HepG2 (cell line): ENCODE measurements at regions not wholly inside any gene's neighbourhood (a gene's known extent, or its start where the extent isn't known, plus 50 kb on each side); places are given as distances from the start of the nearest gene placed in this dataset.
A peak's percentile ranks its signal among the peaks of the same experiment; 100 is the strongest.

Experiments
- CREB1 ChIP-seq, 2 experiments: fragments of 450-650 bp in 1 of 2; IDR thresholded peaks; 2 replicates each; pipeline ENCODE4 v1.6.1; 2016 to 2017; ENCODE audit warnings: control low read depth in 1 of 2, mild to moderate bottlenecking in 1 of 2, missing compliant biosample characterization in 1 of 2, missing genetic modification characterization in 1 of 2
- EEA1 ChIP-seq: sonication (generic); formaldehyde crosslinking; IDR thresholded peaks from 2 replicates; pipeline ENCODE4 v1.5.1; 2020; ENCODE audit warnings: mild to moderate bottlenecking, missing genetic modification reagents, borderline replicate concordance
- FOSL1 ChIP-seq: sonication (generic); formaldehyde crosslinking; IDR thresholded peaks from 2 replicates; pipeline ENCODE4 v1.9.0; 2021; ENCODE audit warnings: missing genetic modification reagents, borderline replicate concordance
- GATAD2A ChIP-seq: IDR thresholded peaks from 2 replicates; pipeline ENCODE4 v1.6.1; 2016
- HNF4G ChIP-seq, 2 experiments: sonication (generic) in 1 of 2; formaldehyde crosslinking in 1 of 2; IDR thresholded peaks; 2 replicates each; pipeline versions ENCODE4 v1.4.0 to v1.6.1; 2011 to 2020; ENCODE audit warnings: borderline replicate concordance in 2 of 2, low read depth in 2 of 2, mild to moderate bottlenecking in 2 of 2, low read length in 1 of 2, missing genetic modification reagents in 1 of 2, moderate library complexity in 1 of 2
- MTERF4 ChIP-seq: sonication (generic); formaldehyde crosslinking; IDR thresholded peaks from 2 replicates; pipeline ENCODE4 v1.8.0; 2023; ENCODE audit warnings: mild to moderate bottlenecking, missing genetic modification reagents
- MTF2 ChIP-seq: sonication (generic); formaldehyde crosslinking; IDR thresholded peaks from 2 replicates; pipeline ENCODE4 v1.5.0; 2020; ENCODE audit warnings: missing genetic modification reagents, borderline replicate concordance
- NR1H2 ChIP-seq: sonication (generic); formaldehyde crosslinking; IDR thresholded peaks from 2 replicates; pipeline ENCODE4 v1.8.1; 2022; ENCODE audit warnings: low read depth, missing genetic modification reagents, borderline replicate concordance
- PTBP1 ChIP-seq: fragments of 200-400 bp; formaldehyde crosslinking; IDR thresholded peaks from 2 replicates; pipeline ENCODE4 v1.6.1; 2018; ENCODE audit warnings: low read length, low read depth; ENCODE audit not compliant: poor library complexity, severe bottlenecking
- SAFB2 ChIP-seq: sonication (generic); formaldehyde crosslinking; IDR thresholded peaks from 2 replicates; pipeline ENCODE4 v1.5.1; 2020; ENCODE audit warnings: missing genetic modification reagents, low read depth, mild to moderate bottlenecking, borderline replicate concordance
- SOX5 ChIP-seq: IDR thresholded peaks from 2 replicates; pipeline ENCODE4 v1.6.1; 2016; ENCODE audit warnings: borderline replicate concordance
- ZBTB26 ChIP-seq: IDR thresholded peaks from 2 replicates; pipeline ENCODE4 v1.6.1; 2016; ENCODE audit warnings: missing compliant biosample characterization, missing genetic modification reagents, borderline replicate concordance
- ZNF20 ChIP-seq: sonication (generic); formaldehyde crosslinking; IDR thresholded peaks from 2 replicates; pipeline ENCODE4 v1.4.0; 2020; ENCODE audit warnings: mild to moderate bottlenecking, moderate library complexity, missing genetic modification reagents
- ZNF720 ChIP-seq: sonication (generic); formaldehyde crosslinking; IDR thresholded peaks from 2 replicates; pipeline ENCODE4 v1.4.0; 2020; ENCODE audit warnings: missing genetic modification reagents
- ZNF724P ChIP-seq: sonication (generic); formaldehyde crosslinking; IDR thresholded peaks from 2 replicates; pipeline ENCODE4 v1.8.0; 2022; ENCODE audit warnings: missing genetic modification reagents, borderline replicate concordance
- ZNF775 ChIP-seq: sonication (generic); formaldehyde crosslinking; IDR thresholded peaks from 2 replicates; pipeline ENCODE4 v1.4.0; 2020; ENCODE audit warnings: missing genetic modification reagents, mild to moderate bottlenecking, moderate library complexity, borderline replicate concordance
- TF ChIP-seq, protein P1 (sequence below): sonication (generic); formaldehyde crosslinking; IDR thresholded peaks from 2 replicates; pipeline ENCODE4 v1.8.0; 2022; ENCODE audit warnings: missing genetic modification reagents, mild to moderate bottlenecking, borderline replicate concordance
- TF ChIP-seq, protein P2 (sequence below): IDR thresholded peaks from 2 replicates; pipeline ENCODE4 v1.4.0; 2020; ENCODE audit warnings: mild to moderate bottlenecking, missing genetic modification reagents
- TF ChIP-seq, protein P3 (sequence below): sonication (generic); formaldehyde crosslinking; IDR thresholded peaks from 2 replicates; pipeline ENCODE4 v1.4.0; 2020; ENCODE audit warnings: missing genetic modification reagents

- TF ChIP-seq MTERF4 (CRISPR knock-in tag) (no peak), ZBTB26 (CRISPR knock-in tag) (no peak), HNF4G (IDR thresholded peaks at IDR 0.05; ENCODE audit: borderline replicate concordance, low read depth, low read length) (peak; percentile 6; the same call in 1 of the 2 replicates), HNF4G (CRISPR knock-in tag; IDR thresholded peaks at IDR 0.05; ENCODE audit: borderline replicate concordance, low read depth) (no peak), NR1H2 (CRISPR knock-in tag) (no peak), SOX5 (CRISPR knock-in tag) (peak; percentile 64), ZNF720 (CRISPR knock-in tag) (no peak), MTF2 (CRISPR knock-in tag) (no peak), PTBP1 (no peak), ZNF20 (CRISPR knock-in tag) (no peak), EEA1 (CRISPR knock-in tag) (no peak), CREB1 (IDR thresholded peaks at IDR 0.05) (no peak), CREB1 (CRISPR knock-in tag; IDR thresholded peaks at IDR 0.05) (no peak), GATAD2A (CRISPR knock-in tag) (no peak), ZNF724P (CRISPR knock-in tag) (no peak), ZNF775 (CRISPR knock-in tag) (no peak), FOSL1 (CRISPR knock-in tag) (no peak), SAFB2 (no peak)
- TF ChIP-seq, protein P1, sequence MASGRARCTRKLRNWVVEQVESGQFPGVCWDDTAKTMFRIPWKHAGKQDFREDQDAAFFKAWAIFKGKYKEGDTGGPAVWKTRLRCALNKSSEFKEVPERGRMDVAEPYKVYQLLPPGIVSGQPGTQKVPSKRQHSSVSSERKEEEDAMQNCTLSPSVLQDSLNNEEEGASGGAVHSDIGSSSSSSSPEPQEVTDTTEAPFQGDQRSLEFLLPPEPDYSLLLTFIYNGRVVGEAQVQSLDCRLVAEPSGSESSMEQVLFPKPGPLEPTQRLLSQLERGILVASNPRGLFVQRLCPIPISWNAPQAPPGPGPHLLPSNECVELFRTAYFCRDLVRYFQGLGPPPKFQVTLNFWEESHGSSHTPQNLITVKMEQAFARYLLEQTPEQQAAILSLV, result no peak
- TF ChIP-seq, protein P2, sequence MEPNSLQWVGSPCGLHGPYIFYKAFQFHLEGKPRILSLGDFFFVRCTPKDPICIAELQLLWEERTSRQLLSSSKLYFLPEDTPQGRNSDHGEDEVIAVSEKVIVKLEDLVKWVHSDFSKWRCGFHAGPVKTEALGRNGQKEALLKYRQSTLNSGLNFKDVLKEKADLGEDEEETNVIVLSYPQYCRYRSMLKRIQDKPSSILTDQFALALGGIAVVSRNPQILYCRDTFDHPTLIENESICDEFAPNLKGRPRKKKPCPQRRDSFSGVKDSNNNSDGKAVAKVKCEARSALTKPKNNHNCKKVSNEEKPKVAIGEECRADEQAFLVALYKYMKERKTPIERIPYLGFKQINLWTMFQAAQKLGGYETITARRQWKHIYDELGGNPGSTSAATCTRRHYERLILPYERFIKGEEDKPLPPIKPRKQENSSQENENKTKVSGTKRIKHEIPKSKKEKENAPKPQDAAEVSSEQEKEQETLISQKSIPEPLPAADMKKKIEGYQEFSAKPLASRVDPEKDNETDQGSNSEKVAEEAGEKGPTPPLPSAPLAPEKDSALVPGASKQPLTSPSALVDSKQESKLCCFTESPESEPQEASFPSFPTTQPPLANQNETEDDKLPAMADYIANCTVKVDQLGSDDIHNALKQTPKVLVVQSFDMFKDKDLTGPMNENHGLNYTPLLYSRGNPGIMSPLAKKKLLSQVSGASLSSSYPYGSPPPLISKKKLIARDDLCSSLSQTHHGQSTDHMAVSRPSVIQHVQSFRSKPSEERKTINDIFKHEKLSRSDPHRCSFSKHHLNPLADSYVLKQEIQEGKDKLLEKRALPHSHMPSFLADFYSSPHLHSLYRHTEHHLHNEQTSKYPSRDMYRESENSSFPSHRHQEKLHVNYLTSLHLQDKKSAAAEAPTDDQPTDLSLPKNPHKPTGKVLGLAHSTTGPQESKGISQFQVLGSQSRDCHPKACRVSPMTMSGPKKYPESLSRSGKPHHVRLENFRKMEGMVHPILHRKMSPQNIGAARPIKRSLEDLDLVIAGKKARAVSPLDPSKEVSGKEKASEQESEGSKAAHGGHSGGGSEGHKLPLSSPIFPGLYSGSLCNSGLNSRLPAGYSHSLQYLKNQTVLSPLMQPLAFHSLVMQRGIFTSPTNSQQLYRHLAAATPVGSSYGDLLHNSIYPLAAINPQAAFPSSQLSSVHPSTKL (CRISPR knock-in tag), result peak; percentile 45; the same call in 1 of the 2 replicates
- TF ChIP-seq, protein P3, sequence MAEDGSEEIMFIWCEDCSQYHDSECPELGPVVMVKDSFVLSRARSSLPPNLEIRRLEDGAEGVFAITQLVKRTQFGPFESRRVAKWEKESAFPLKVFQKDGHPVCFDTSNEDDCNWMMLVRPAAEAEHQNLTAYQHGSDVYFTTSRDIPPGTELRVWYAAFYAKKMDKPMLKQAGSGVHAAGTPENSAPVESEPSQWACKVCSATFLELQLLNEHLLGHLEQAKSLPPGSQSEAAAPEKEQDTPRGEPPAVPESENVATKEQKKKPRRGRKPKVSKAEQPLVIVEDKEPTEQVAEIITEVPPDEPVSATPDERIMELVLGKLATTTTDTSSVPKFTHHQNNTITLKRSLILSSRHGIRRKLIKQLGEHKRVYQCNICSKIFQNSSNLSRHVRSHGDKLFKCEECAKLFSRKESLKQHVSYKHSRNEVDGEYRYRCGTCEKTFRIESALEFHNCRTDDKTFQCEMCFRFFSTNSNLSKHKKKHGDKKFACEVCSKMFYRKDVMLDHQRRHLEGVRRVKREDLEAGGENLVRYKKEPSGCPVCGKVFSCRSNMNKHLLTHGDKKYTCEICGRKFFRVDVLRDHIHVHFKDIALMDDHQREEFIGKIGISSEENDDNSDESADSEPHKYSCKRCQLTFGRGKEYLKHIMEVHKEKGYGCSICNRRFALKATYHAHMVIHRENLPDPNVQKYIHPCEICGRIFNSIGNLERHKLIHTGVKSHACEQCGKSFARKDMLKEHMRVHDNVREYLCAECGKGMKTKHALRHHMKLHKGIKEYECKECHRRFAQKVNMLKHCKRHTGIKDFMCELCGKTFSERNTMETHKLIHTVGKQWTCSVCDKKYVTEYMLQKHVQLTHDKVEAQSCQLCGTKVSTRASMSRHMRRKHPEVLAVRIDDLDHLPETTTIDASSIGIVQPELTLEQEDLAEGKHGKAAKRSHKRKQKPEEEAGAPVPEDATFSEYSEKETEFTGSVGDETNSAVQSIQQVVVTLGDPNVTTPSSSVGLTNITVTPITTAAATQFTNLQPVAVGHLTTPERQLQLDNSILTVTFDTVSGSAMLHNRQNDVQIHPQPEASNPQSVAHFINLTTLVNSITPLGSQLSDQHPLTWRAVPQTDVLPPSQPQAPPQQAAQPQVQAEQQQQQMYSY (CRISPR knock-in tag), result no peak
These were observed 131.1 kb downstream of the DSEL start (continued) for GRCh38 chr18:67385455-67385854.
